ENCODE measurements at regions not wholly inside any gene's neighbourhood (a gene's known extent, or its start where the extent isn't known, plus 50 kb on each side); places are given as distances from the start of the nearest gene placed in this dataset.
"Not testable (repeated sequence)": the region's sequence is repeated elsewhere in the genome, so short reads cannot be mapped to it uniquely, and the experiment has no call there.

DNA sequence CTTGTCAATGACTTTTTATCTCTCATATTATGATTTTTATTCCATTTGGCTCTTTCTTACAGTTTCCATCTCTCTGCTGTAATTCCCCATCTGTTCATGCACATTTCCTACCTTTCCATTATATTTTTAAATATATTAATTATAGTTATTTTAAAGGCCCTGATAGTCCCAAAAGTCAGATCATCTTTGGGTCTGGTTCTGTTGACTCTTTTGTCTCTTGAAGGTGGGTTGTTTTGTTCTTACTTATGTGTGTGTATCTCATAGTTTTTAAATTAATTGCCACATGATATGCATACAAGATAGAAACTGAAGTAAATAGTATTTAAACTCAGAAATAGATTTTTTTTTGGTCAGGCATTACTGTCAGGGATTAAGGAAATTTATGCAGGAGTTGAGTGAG is 178.0 kb upstream of the AJAP1 start:
- no peak for DNase-seq (ENCODE audit: low read depth in 3 of 3)

DNA sequence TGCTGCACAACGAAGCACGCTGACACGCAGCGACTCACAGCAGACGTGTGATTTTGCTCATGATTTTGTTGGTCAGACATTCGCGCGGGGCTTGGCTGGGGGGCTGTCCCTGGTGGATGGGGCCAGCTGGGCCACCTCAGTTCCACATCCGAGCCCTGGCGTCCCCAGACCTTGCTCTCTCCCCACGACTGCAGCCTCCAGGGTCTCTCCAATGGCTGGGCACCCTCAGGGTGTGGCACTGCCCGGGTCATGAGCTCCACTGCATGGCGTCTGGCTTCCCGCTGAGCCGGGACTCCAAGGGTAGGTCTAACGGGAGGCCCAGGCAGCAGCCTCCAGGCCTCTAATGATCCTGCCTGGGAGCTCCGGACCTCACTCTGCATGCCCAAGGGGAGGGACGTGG is 173.0 kb upstream of the AJAP1 start:
- no peak for DNase-seq (ENCODE audit: low read depth in 3 of 3)

DNA sequence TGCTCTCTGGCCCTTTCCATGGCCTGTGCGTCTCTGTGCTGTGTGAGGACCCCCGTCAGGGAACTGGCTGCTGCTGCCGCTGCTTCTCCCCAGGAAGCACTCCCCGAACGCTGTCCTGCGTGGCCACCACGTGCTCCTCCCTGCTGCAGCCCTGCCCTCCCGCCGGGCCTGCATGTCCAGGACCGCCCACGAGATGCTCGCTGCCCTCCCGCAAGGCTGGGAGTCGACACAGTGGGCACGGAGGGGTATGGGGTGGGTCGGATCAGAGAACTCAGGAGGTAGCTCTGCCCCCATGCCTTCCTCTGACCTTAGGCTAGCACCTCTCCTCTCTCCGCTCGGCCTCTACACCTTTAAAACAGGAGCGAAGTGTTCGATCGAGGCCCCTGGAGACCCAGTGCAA is 171.9 kb upstream of the AJAP1 start:
- no peak for DNase-seq (ENCODE audit: low read depth in 3 of 3)

- no peak for DNase-seq (ENCODE audit: low read depth in 3 of 3)
Observed at GRCh38 chr1:4483021-4483625, 171.3 kb upstream of the AJAP1 start.

GRCh38 chr1:4485398-4485797 is 169.0 kb upstream of the AJAP1 start:
- no peak for DNase-seq (ENCODE audit: low read depth in 3 of 3)

DNA sequence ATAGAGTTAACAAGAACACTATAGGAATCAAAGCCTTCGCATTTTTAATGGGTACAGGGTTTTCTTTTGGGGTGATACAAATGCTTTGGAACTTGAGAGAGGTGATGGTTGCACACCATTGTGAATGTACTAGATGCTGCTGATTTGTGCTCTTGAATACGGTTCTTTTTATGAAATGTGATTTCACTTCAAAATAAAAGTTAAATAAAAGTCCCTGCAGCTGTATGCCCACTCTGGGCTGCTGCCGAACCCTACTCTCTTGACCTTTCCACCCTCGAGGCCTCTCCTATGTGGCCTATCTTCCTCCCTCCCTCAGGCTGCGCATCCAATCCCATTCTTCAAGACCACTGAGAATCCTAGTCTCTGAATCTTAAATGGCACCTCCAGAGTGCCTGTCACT is 168.5 kb upstream of the AJAP1 start:
- DNase-seq (ENCODE audit: low read depth in 3 of 3) = no peak

- DNase-seq (ENCODE audit: low read depth in 3 of 3) = no peak
Observed at GRCh38 chr1:4486408-4487120, 167.8 kb upstream of the AJAP1 start.

GRCh38 chr1:4488018-4488417 is 166.4 kb upstream of the AJAP1 start:
- no peak for DNase-seq (ENCODE audit: low read depth in 3 of 3)

- DNase-seq (ENCODE audit: low read depth in 3 of 3) = no peak
Observed at GRCh38 chr1:4489486-4489885, 164.9 kb upstream of the AJAP1 start.

DNA sequence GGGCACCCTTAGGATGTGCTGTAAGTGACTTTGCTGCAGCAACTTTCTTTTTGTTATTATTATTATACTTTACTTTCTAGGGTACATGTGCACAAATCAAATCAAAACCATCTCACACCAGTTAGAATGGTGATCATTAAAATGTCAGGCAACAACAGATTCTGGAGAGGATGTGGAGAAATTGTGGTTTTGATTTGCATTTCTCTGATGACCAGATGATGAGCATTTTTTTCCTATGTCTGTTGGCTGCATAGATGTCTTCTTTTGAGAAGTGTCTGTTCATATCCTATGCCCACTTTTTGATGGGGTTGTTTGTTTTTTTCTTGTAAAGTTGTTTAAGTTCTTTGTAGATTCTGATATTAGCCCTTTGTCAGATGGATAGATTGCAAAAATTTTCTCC is 164.4 kb upstream of the AJAP1 start:
- DNase-seq (ENCODE audit: low read depth in 3 of 3) = not testable (repeated sequence)

- DNase-seq (ENCODE audit: low read depth in 3 of 3) = no peak
Observed at GRCh38 chr1:4494027-4494426, 160.4 kb upstream of the AJAP1 start.

GRCh38 chr1:4494558-4494957 is 159.9 kb upstream of the AJAP1 start:
- DNase-seq (ENCODE audit: low read depth in 3 of 3) = no peak

- no peak for DNase-seq (ENCODE audit: low read depth in 3 of 3)
Observed at GRCh38 chr1:4495809-4496208, 158.6 kb upstream of the AJAP1 start.

GRCh38 chr1:4500441-4500840 is 154.0 kb upstream of the AJAP1 start:
- DNase-seq (ENCODE audit: low read depth in 3 of 3) = no peak

DNA sequence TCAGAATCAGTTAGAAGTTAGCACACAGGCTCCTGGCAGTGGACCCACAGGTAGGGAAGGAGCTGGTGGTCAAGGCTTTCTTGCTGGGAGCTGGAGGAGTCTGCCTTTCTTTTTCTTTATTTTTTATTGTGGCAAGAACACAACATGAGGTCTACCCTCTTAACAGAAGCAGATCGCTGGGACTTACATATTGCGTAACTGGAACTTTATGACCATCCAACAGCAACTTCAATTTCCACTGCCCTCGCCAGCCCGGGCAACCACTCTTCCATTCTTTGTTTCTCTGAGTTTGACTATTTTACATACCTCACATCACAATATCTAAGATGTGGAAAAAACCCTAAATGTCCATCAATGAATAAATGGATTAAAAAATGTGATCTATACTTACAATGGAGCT is 147.8 kb upstream of the AJAP1 start:
- DNase-seq (ENCODE audit: low read depth in 3 of 3) = no peak

DNA sequence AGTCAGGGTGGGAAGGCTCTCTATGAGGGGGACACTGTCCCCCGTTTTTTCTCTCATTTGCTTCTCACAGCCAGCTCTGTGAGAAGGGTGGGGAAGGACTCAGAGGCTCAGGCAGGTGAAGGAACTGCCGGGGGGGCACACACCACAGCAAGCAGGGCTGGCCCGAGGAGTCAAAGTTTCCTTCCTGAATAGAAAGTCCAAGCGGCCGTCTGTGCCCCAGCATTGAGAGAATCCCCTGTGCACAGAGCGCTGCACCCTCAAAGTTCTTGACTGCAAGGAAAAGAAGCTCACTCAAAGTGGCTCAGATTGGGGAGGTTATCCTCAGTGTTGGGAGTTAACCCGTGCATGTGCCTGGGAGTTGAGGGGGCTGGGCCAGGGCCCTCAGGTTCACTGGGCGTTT is 145.2 kb upstream of the AJAP1 start:
- DNase-seq (ENCODE audit: low read depth in 3 of 3) = no peak

DNA sequence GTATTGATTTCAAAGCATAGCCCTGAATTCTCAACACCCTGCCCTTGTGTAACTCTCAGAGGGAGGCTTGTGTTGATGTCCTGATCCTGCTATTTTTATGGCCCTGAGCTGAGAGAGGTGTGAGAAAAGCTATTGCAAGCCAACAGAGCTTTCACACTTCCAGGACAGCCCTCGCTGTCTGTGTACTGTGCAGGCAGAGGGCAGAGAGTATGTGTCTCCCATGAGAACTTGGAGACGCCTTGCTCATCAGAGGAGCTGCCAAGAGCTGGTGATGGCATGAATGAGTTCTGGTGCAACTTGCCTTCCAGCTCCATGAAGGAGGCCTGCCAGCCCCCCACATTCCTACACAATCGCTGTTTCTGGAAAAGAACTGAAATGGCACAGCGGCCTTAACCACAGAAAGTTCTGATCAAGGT is 144.1 kb upstream of the AJAP1 start:
- no peak for DNase-seq (ENCODE audit: low read depth in 3 of 3)

DNA sequence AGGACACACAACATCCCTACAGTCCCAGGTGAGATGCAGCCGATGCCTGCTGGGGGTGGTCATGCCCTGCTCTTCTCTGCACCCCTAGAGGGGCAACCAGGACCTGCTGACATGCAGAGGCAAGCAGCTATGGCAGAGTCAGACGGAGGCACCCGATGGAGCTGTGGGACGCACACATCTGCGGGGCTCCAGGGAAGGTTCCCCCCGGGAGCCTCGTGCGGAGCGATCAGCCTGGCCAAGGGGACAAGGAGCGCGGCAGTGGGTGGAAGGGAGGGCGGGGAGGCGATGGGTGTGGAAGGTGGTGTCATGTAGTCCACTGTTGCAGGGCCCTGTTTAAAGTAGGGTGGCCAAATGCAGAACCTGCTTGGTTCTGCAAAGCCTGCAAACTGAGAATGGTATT is 143.0 kb upstream of the AJAP1 start:
- DNase-seq (ENCODE audit: low read depth in 3 of 3) = no peak

GRCh38 chr1:4512636-4513035 is 141.8 kb upstream of the AJAP1 start:
- no peak for DNase-seq (ENCODE audit: low read depth in 3 of 3)

DNA sequence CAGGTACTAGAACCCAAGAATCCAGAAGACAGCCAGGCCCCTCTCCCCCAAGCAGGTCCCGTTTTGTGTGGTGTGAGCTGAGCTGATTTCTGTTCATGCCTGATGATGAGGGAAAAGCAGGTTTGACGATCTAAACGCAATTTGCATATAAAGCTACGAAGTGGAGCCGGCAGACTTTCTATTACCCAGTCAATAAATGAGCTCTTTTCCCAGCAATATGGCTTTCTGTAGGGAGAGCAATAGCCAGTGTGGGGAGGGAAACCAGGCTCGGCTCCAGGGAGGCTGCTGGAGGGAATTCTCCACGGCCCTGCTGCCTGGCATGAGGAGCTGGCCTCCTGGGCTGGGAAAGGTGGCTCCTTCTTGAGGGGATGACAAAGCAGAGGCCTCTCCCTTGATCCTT is 140.7 kb upstream of the AJAP1 start:
- no peak for DNase-seq (ENCODE audit: low read depth in 3 of 3)

DNA sequence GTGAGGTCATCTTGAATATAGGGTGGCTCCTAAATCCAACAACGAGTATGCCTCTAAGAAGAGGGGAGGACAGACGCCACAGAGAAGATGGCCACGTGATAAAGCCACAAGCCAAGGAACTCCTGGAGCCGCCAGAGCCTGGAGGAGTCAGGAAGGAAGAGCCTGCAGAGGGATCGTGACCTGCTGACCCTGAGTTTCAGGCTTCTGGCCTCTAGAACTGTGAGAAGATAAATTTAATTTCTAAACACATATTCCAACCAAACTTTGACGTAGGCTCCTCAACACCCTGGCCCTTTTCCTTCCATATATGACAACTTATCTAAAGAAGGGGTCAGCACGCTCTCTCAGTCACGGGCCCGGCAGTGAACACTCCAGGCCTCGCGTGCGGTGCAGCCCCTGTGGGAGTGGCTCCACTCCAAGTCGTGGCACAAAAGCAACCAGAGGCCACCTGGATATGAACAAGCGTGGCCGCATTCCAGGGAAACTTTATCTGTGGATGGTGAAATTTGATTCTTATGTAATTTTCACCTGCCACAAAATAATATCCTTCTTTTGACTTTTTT is 138.6 kb upstream of the AJAP1 start:
- no peak for DNase-seq (ENCODE audit: low read depth in 3 of 3)

GRCh38 chr1:4516596-4516995 is 137.8 kb upstream of the AJAP1 start:
- DNase-seq (ENCODE audit: low read depth in 3 of 3) = no peak

GRCh38 chr1:4517186-4517954 is 137.0 kb upstream of the AJAP1 start:
- no peak for DNase-seq (ENCODE audit: low read depth in 3 of 3)

Data from stimulated activated CD4-positive, alpha-beta T cell treated with anti-CD3 and anti-CD28 coated beads, TNF-alpha, amount 100 ng/mL, for 4 hours (primary cell).